GM10266 (cell line): ENCODE measurements at regions not wholly inside any gene's neighbourhood (a gene's known extent, or its start where the extent isn't known, plus 50 kb on each side); places are given as distances from the start of the nearest gene placed in this dataset.

Source experiments
- DNase-seq: peaks from one replicate; pipeline ENCODE4 v3.0.0; 2012; ENCODE audit errors: extremely low spot score
- CTCF ChIP-seq: IDR thresholded peaks from 2 replicates; pipeline ENCODE4 v1.5.1; 2012; ENCODE audit warnings: mild to moderate bottlenecking, low read depth; ENCODE audit not compliant: control insufficient read depth, insufficient read depth; ENCODE audit errors: missing control alignments

- no peak for DNase-seq
- no peak for TF ChIP-seq CTCF
Observed at GRCh38 chr22:47630741-47631534, 868.5 kb downstream of the TBC1D22A start.

GRCh38 chr22:47629791-47630655 lies 867.6 kb downstream of the TBC1D22A start:
- no peak for DNase-seq
- TF ChIP-seq CTCF = no peak

- no peak for DNase-seq
- TF ChIP-seq CTCF = no peak
Observed at GRCh38 chr22:47629273-47629711, 866.8 kb downstream of the TBC1D22A start.

GRCh38 chr22:47628477-47629272 lies 866.2 kb downstream of the TBC1D22A start:
- no peak for DNase-seq
- TF ChIP-seq CTCF = no peak

- DNase-seq = no peak
- TF ChIP-seq CTCF = no peak
Observed at GRCh38 chr22:47627556-47628253, 865.3 kb downstream of the TBC1D22A start.
